ENCODE measurements at regions not wholly inside any gene's neighbourhood (a gene's known extent, or its start where the extent isn't known, plus 50 kb on each side); places are given as distances from the start of the nearest gene placed in this dataset.
"Not testable (repeated sequence)": the region's sequence is repeated elsewhere in the genome, so short reads cannot be mapped to it uniquely, and the experiment has no call there.

- not testable (repeated sequence) for TF ChIP-seq CTCF (conservative IDR thresholded peaks at IDR 0.05 in 1 of 2, IDR thresholded peaks at IDR 0.05 in 1 of 2; ENCODE audit: extremely low read depth in 1 of 2, insufficient read depth in 1 of 2, low read depth in 1 of 2, low read length in 2 of 2); EZH2 (IDR thresholded peaks at IDR 0.05; ENCODE audit: borderline replicate concordance, low read length)
Measured at GRCh38 chr22:11703588-11703987, 3824.4 kb upstream of the OR11H1 start.

All from mammary epithelial cell (primary cell).